H1 (cell line): ENCODE measurements at regions not wholly inside any gene's neighbourhood (a gene's known extent, or its start where the extent isn't known, plus 50 kb on each side); places are given as distances from the start of the nearest gene placed in this dataset.

ENCODE experiments used
- CTCF ChIA-PET: fragments of 300-600 bp; sonication (Branson Sonifier 250); formaldehyde crosslinking; loops from one replicate; lab custom pipeline; 2021; ENCODE audit not compliant: partially characterized antibody; lab: Charles Lee
- POLR2A ChIA-PET: fragments of 300-600 bp; sonication (Branson Sonifier 250); formaldehyde crosslinking; loops from one replicate; lab custom pipeline; 2021; ENCODE audit warnings: inconsistent platforms; ENCODE audit not compliant: partially characterized antibody; lab: Charles Lee
- DNase-seq, 2 experiments: peaks; one replicate each; pipeline versions ENCODE4 v3.0.0 to v3.0.0-alpha.2; 2010 to 2022; ENCODE audit warnings: low spot score in 2 of 2, low read depth in 1 of 2, mixed read lengths in 1 of 2
- FAIRE-seq: peaks from 2 replicates; lab custom pipeline; 2011; peaks lifted over from hg19 to GRCh38; lab: Jason Lieb, UNC
- H2AFZ ChIP-seq: 2 replicates; pipeline ENCODE4 v1.8.1; 2012; ENCODE audit warnings: low read length, inconsistent platforms
- H2AK5ac ChIP-seq: 2 replicates; pipeline ENCODE4 v1.6.1; 2013; ENCODE audit warnings: low read depth, low read length
- H2BK120ac ChIP-seq: replicated peaks from 2 replicates; pipeline ENCODE3; 2013; ENCODE audit warnings: low read depth, low read length, inconsistent platforms
- H2BK12ac ChIP-seq: 2 replicates; pipeline ENCODE4 v1.6.1; 2013; ENCODE audit warnings: low read depth, low read length
- H2BK15ac ChIP-seq: 2 replicates; pipeline ENCODE4 v1.6.1; 2013; ENCODE audit warnings: low read length
- H2BK20ac ChIP-seq: 2 replicates; pipeline ENCODE4 v1.6.1; 2013; ENCODE audit warnings: low read length
- H2BK5ac ChIP-seq: 2 replicates; pipeline ENCODE4 v1.6.1; 2013; ENCODE audit warnings: low read depth, low read length
- H3K14ac ChIP-seq: 2 replicates; pipeline ENCODE4 v1.6.1; 2013; ENCODE audit warnings: inconsistent platforms; ENCODE audit not compliant: insufficient read length
- H3K18ac ChIP-seq: 2 replicates; pipeline ENCODE4 v1.6.1; 2013; ENCODE audit warnings: low read length; ENCODE audit errors: extremely low read depth
- H3K23ac ChIP-seq: 2 replicates; pipeline ENCODE4 v1.6.1; 2013; ENCODE audit warnings: inconsistent platforms; ENCODE audit not compliant: insufficient read length
- H3K23me2 ChIP-seq: 2 replicates; pipeline ENCODE4 v1.6.1; 2013; ENCODE audit warnings: low read depth, low read length
- H3K27ac ChIP-seq: 2 replicates; pipeline ENCODE4 v1.6.1; 2011; ENCODE audit warnings: low read depth, low read length, inconsistent platforms
- H3K27me3 ChIP-seq, 4 experiments: replicated peaks in 1 of 4; 1 replicate in 1 of 4; 2 replicates in 3 of 4; pipeline versions ENCODE4 v1.6.1 to v1.8.1; 2011 to 2013; ENCODE audit warnings: low read length in 3 of 4, mild to moderate bottlenecking in 3 of 4, inconsistent platforms in 2 of 4, mixed read lengths in 2 of 4, moderate library complexity in 1 of 4; ENCODE audit not compliant: control insufficient read depth in 3 of 4, insufficient read depth in 3 of 4; ENCODE audit errors: extremely low read depth in 1 of 4
- H3K36me3 ChIP-seq, 4 experiments: 2 replicates each; pipeline versions ENCODE4 v1.6.1 to v1.8.1; 2011 to 2013; ENCODE audit warnings: mild to moderate bottlenecking in 4 of 4, low read length in 3 of 4, moderate library complexity in 2 of 4, control low read depth in 1 of 4, inconsistent platforms in 1 of 4; ENCODE audit not compliant: insufficient read depth in 4 of 4, control insufficient read depth in 2 of 4
- H3K4ac ChIP-seq: replicated peaks from 2 replicates; pipeline ENCODE3; 2013; ENCODE audit warnings: low read length, low read depth, mixed read lengths, inconsistent platforms; ENCODE audit not compliant: insufficient read length
- H3K4me1 ChIP-seq, 4 experiments: replicated peaks in 1 of 4; 1 replicate in 1 of 4; 2 replicates in 3 of 4; pipeline versions ENCODE4 v1.6.1 to v1.8.1; 2011 to 2013; ENCODE audit warnings: low read length in 3 of 4, inconsistent platforms in 2 of 4, mixed read lengths in 1 of 4; ENCODE audit not compliant: insufficient read depth in 4 of 4, control insufficient read depth in 3 of 4
- H3K4me2 ChIP-seq, 2 experiments: 2 replicates each; pipeline versions ENCODE4 v1.6.1 to v1.8.1; 2011 to 2013; ENCODE audit warnings: low read depth in 2 of 2, low read length in 2 of 2, control low read depth in 1 of 2, inconsistent platforms in 1 of 2, mild to moderate bottlenecking in 1 of 2; ENCODE audit not compliant: insufficient read depth in 1 of 2
- H3K4me3 ChIP-seq, 4 experiments: fragments of 200-600, 300-600 bp in 1 of 4; sonication (generic), shearing (Covaris generic), sonication (Bioruptor Twin) in 1 of 4; 2 replicates each; pipeline versions ENCODE4 v1.5.1 to v1.8.1; 2011 to 2016; ENCODE audit warnings: low read length in 4 of 4, low read depth in 3 of 4, control low read depth in 2 of 4, inconsistent platforms in 2 of 4, mild to moderate bottlenecking in 2 of 4, mixed read lengths in 1 of 4, moderate library complexity in 1 of 4; ENCODE audit not compliant: insufficient read depth in 2 of 4; ENCODE audit errors: extremely low read depth in 1 of 4
- H3K56ac ChIP-seq: replicated peaks from 2 replicates; pipeline ENCODE3; 2013; ENCODE audit warnings: low read depth, mild to moderate bottlenecking, mixed read lengths, low read length, inconsistent platforms; ENCODE audit not compliant: insufficient read length
- H3K79me1 ChIP-seq: 2 replicates; pipeline ENCODE4 v1.6.1; 2013; ENCODE audit warnings: low read depth, low read length, control low read depth
- H3K79me2 ChIP-seq, 2 experiments: 2 replicates each; pipeline versions ENCODE4 v1.6.1 to v1.8.1; 2012 to 2013; ENCODE audit warnings: low read length in 2 of 2, mild to moderate bottlenecking in 2 of 2, inconsistent platforms in 1 of 2; ENCODE audit not compliant: insufficient read depth in 2 of 2, control insufficient read depth in 1 of 2
- H3K9ac ChIP-seq, 4 experiments: replicated peaks in 1 of 4; 1 replicate in 1 of 4; 2 replicates in 3 of 4; pipeline versions ENCODE4 v1.6.1 to v1.8.1; 2011 to 2013; ENCODE audit warnings: low read depth in 3 of 4, low read length in 3 of 4, control low read depth in 2 of 4, mild to moderate bottlenecking in 2 of 4, moderate library complexity in 2 of 4, inconsistent platforms in 1 of 4; ENCODE audit errors: extremely low read depth in 1 of 4
- H3K9me3 ChIP-seq, 2 experiments: 2 replicates each; pipeline versions ENCODE4 v1.6.1 to v1.8.1; 2012 to 2013; ENCODE audit warnings: mild to moderate bottlenecking in 2 of 2, moderate library complexity in 2 of 2, control low read depth in 1 of 2, inconsistent platforms in 1 of 2, low read depth in 1 of 2, low read length in 1 of 2, mixed read lengths in 1 of 2; ENCODE audit not compliant: insufficient read depth in 2 of 2
- H4K20me1 ChIP-seq, 2 experiments: replicated peaks in 1 of 2; 2 replicates each; pipeline versions ENCODE3 to v1.8.1; 2011 to 2013; ENCODE audit warnings: inconsistent platforms in 2 of 2, low read length in 2 of 2, mild to moderate bottlenecking in 1 of 2; ENCODE audit not compliant: insufficient read depth in 2 of 2, control insufficient read depth in 1 of 2
- H4K5ac ChIP-seq: 2 replicates; pipeline ENCODE4 v1.6.1; 2013; ENCODE audit warnings: low read length, low read depth, mixed read lengths, inconsistent platforms; ENCODE audit not compliant: insufficient read length
- H4K8ac ChIP-seq: 2 replicates; pipeline ENCODE4 v1.8.0; 2013; ENCODE audit warnings: mild to moderate bottlenecking, moderate library complexity, low read length, inconsistent platforms; ENCODE audit not compliant: insufficient read depth; ENCODE audit errors: extremely low read depth
- H4K91ac ChIP-seq: replicated peaks from 2 replicates; pipeline ENCODE3; 2013; ENCODE audit warnings: low read length, mixed read lengths, inconsistent platforms; ENCODE audit not compliant: insufficient read length
- ASH2L ChIP-seq: fragments of 200-600, 300-600 bp; sonication (generic); IDR thresholded peaks from one replicate; pipeline ENCODE4 v1.7.1; 2017; ENCODE audit warnings: low read length
- BACH1 ChIP-seq: IDR thresholded peaks from 2 replicates; pipeline ENCODE4 v1.6.1; 2012; ENCODE audit warnings: low read length, improper control_type of control experiment
- CTBP2 ChIP-seq: IDR thresholded peaks from 2 replicates; pipeline ENCODE4 v1.7.0; 2011; ENCODE audit warnings: borderline replicate concordance, mild to moderate bottlenecking, moderate library complexity, mixed read lengths, low read length; ENCODE audit not compliant: insufficient read depth, insufficient read length
- GTF2F1 ChIP-seq: IDR thresholded peaks from 2 replicates; pipeline ENCODE4 v1.6.1; 2012; ENCODE audit warnings: low read depth, low read length, improper control_type of control experiment, borderline replicate concordance
- HDAC2 ChIP-seq, 2 experiments: fragments of 300-600 bp in 1 of 2; sonication (generic) in 1 of 2; IDR thresholded peaks; 2 replicates each; pipeline ENCODE4 v1.6.1; 2011 to 2012; ENCODE audit warnings: low read depth in 2 of 2, low read length in 2 of 2, mild to moderate bottlenecking in 2 of 2, moderate library complexity in 2 of 2, borderline replicate concordance in 1 of 2, inconsistent platforms in 1 of 2
- KDM4A ChIP-seq: IDR thresholded peaks from one replicate; pipeline ENCODE4 v1.7.1; 2012; ENCODE audit warnings: low read depth, mild to moderate bottlenecking, moderate library complexity, low read length, inconsistent platforms; ENCODE audit not compliant: severe bottlenecking
- RBBP5 ChIP-seq: IDR thresholded peaks from 2 replicates; pipeline ENCODE4 v1.7.1; 2012; ENCODE audit warnings: low read depth, mild to moderate bottlenecking, inconsistent platforms, low read length, moderate library complexity, borderline replicate concordance
- RNF2 ChIP-seq: fragments of 200-900, 300-1000 bp; sonication (generic); IDR thresholded peaks from 2 replicates; pipeline ENCODE4 v1.7.1; 2016; ENCODE audit warnings: borderline replicate concordance, low read depth, mild to moderate bottlenecking, antibody characterized with exemption, low read length; ENCODE audit not compliant: poor library complexity, severe bottlenecking; ENCODE audit errors: missing control alignments
- SAP30 ChIP-seq: fragments of 300-600 bp; sonication (generic); IDR thresholded peaks from 2 replicates; pipeline ENCODE4 v1.7.1; 2012; ENCODE audit warnings: low read length, moderate library complexity, mild to moderate bottlenecking, inconsistent platforms; ENCODE audit not compliant: insufficient read depth, insufficient replicate concordance
- SIRT6 ChIP-seq: IDR thresholded peaks from one replicate; pipeline ENCODE4 v1.7.1; 2012; ENCODE audit warnings: low read length, inconsistent platforms
- SUZ12 ChIP-seq: fragments of 200-600 bp; sonication (generic); IDR thresholded peaks from 2 replicates; pipeline ENCODE4 v1.6.1; 2012; ENCODE audit warnings: mild to moderate bottlenecking, inconsistent platforms, low read length, moderate library complexity, mixed read lengths
- TAF1 ChIP-seq: IDR thresholded peaks from 2 replicates; pipeline ENCODE4 v1.6.1; 2011; ENCODE audit warnings: mild to moderate bottlenecking, low read depth, low read length
- TEAD4 ChIP-seq: IDR thresholded peaks from 2 replicates; pipeline ENCODE4 v1.6.1; 2012; ENCODE audit warnings: low read depth, low read length, inconsistent platforms, mixed read lengths

- H2BK12ac ChIP-seq = no peak overlapping the region
- no peak overlapping the region for H2BK120ac ChIP-seq
- H3K79me2 ChIP-seq = no peaks in the 10 kb centered on the region
- no peak overlapping the region for H3K4ac ChIP-seq
- H3K14ac ChIP-seq = no peak overlapping the region
- H4K91ac ChIP-seq = no peak overlapping the region
- H2AK5ac ChIP-seq = no peak overlapping the region
- no peak overlapping the region for H2BK20ac ChIP-seq
- H3K9me3 ChIP-seq = peaks cover 7 to 12% of the 10 kb centered on the region in 2 experiments
- no peak overlapping the region for H2BK15ac ChIP-seq
- ChIA-PET POLR2A (no interaction called here), CTCF (no interaction called here)
- DNase-seq (no peak), FAIRE-seq (no peak)
- H3K23me2 ChIP-seq = no peaks in the 10 kb centered on the region
- peaks cover 0 to 6% (median 0%) of the 10 kb centered on the region in 4 experiments; a peak in 1 of 8 replicates for H3K36me3 ChIP-seq
- H3K4me3 ChIP-seq = no peak overlapping the region
- H3K4me1 ChIP-seq = peaks cover 0 to 3% (median 0%) of the 10 kb centered on the region in 4 experiments; a peak in 1 of 7 replicates
- H2BK5ac ChIP-seq = no peak overlapping the region
- H4K20me1 ChIP-seq = no peaks in the 10 kb centered on the region
- no peaks in the 10 kb centered on the region for H3K79me1 ChIP-seq
- H3K4me2 ChIP-seq = no peak overlapping the region
- H3K56ac ChIP-seq = no peak overlapping the region
- H3K9ac ChIP-seq = no peak overlapping the region
- no peaks in the 10 kb centered on the region for H3K27me3 ChIP-seq
- no peak overlapping the region for H3K18ac ChIP-seq
- H3K27ac ChIP-seq = no peak overlapping the region
- H2AFZ ChIP-seq = no peak overlapping the region
- no peak overlapping the region for H3K23ac ChIP-seq
- no peak overlapping the region for H4K8ac ChIP-seq
- H4K5ac ChIP-seq = no peak overlapping the region
- TF ChIP-seq KDM4A = no peak
- TF ChIP-seq TEAD4 = no peak
- TF ChIP-seq SUZ12 = no peak
- no peak for TF ChIP-seq ASH2L
- no peak for TF ChIP-seq SAP30
- no peak for TF ChIP-seq TAF1
- no peak for TF ChIP-seq HDAC2 (IDR thresholded peaks at IDR 0.05; ENCODE audit: borderline replicate concordance in 1 of 2, low read depth in 2 of 2, low read length in 2 of 2)
- no peak for TF ChIP-seq RNF2
- no peak for TF ChIP-seq RBBP5
- TF ChIP-seq SIRT6 = no peak
- TF ChIP-seq BACH1 = no peak
- TF ChIP-seq GTF2F1 = no peak
- TF ChIP-seq CTBP2 = no peak
These were observed 604.8 kb upstream of the LCORL start for GRCh38 chr4:18626366-18626765.
